ENCODE measurements at regions not wholly inside any gene's neighbourhood (a gene's known extent, or its start where the extent isn't known, plus 50 kb on each side); places are given as distances from the start of the nearest gene placed in this dataset.

DNA sequence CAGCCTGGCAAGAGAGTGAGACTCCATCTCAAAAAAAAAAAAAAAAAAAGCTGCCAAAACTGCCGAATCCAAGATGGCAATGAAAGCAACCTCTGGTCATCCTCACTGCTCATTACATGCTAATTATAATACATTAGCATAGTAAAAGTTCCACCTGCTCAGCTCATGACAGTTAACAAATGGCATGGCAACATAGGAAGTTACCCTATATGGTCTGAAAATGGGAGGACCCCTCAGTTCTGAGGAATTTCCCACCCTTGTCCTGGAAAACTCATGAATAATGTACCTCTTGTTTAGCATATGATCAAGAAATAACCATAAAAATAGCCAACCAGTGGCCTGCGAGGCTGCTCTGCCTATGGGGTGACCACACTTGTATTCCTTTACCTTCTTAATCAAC lies 93.1 kb upstream of the PGBD5 start:
- Mint-ChIP-seq H3K36me3 (ENCODE audit: low read depth) (no peaks in the 10 kb centered on the region), H3K27ac (no peak overlapping the region), H3K4me1 (no peaks in the 10 kb centered on the region), H3K4me3 (no peak overlapping the region), H3K27me3 (peaks cover 13% of the 10 kb centered on the region)
- ATAC-seq (no peak), DNase-seq (no peak)
- no peaks in the 10 kb centered on the region for H3K9me3 ChIP-seq (ENCODE audit: control insufficient read depth, low read length, poor library complexity, severe bottlenecking)

GRCh38 chr1:230518511-230518910 lies 92.4 kb upstream of the PGBD5 start:
- Mint-ChIP-seq H3K4me3 (no peak overlapping the region), H3K27me3 (peaks cover 13% of the 10 kb centered on the region), H3K36me3 (ENCODE audit: low read depth) (no peaks in the 10 kb centered on the region), H3K4me1 (no peaks in the 10 kb centered on the region), H3K27ac (no peak overlapping the region)
- ATAC-seq = no peak
- H3K9me3 ChIP-seq (ENCODE audit: control insufficient read depth, low read length, poor library complexity, severe bottlenecking) = no peaks in the 10 kb centered on the region
- no peak for DNase-seq

GRCh38 chr1:230517786-230518185 lies 91.7 kb upstream of the PGBD5 start:
- no peak for ATAC-seq
- no peak overlapping the region for H3K4me3 Mint-ChIP-seq
- no peaks in the 10 kb centered on the region for H3K36me3 Mint-ChIP-seq (ENCODE audit: low read depth)
- no peaks in the 10 kb centered on the region for H3K9me3 ChIP-seq (ENCODE audit: control insufficient read depth, low read length, poor library complexity, severe bottlenecking)
- H3K4me1 Mint-ChIP-seq = no peaks in the 10 kb centered on the region
- no peak for DNase-seq
- peaks cover 20% of the 10 kb centered on the region for H3K27me3 Mint-ChIP-seq
- H3K27ac Mint-ChIP-seq = no peak overlapping the region

- Mint-ChIP-seq H3K36me3 (ENCODE audit: low read depth) (no peaks in the 10 kb centered on the region), H3K27me3 (peaks cover 22% of the 10 kb centered on the region), H3K4me1 (no peaks in the 10 kb centered on the region), H3K4me3 (no peak overlapping the region), H3K27ac (no peak overlapping the region)
- ATAC-seq (no peak), DNase-seq (no peak)
- no peaks in the 10 kb centered on the region for H3K9me3 ChIP-seq (ENCODE audit: control insufficient read depth, low read length, poor library complexity, severe bottlenecking)
Observed at GRCh38 chr1:230517326-230517725, 91.2 kb upstream of the PGBD5 start.

DNA sequence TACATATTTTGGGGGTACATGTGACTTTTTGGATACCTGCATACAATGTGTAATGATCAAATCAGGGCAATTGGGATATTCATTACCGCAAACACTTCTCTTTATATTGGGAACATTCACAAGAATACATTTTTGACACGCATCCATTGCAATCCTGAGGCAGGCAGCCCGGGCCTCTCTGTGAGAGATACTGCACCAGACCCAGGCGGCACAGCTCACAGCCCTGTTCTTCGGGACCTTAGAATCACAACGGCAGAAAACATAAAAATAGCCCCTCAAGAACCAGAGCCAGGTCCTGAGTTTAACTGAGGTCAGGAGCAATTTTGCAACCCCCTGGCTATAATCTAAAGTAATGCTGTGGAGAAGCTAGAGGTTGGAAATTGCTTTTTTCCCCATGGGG lies 90.8 kb upstream of the PGBD5 start:
- Mint-ChIP-seq H3K4me1 (no peaks in the 10 kb centered on the region), H3K27ac (no peak overlapping the region), H3K27me3 (peaks cover 22% of the 10 kb centered on the region), H3K36me3 (ENCODE audit: low read depth) (no peaks in the 10 kb centered on the region), H3K4me3 (no peak overlapping the region)
- ATAC-seq = no peak
- no peaks in the 10 kb centered on the region for H3K9me3 ChIP-seq (ENCODE audit: control insufficient read depth, low read length, poor library complexity, severe bottlenecking)
- no peak for DNase-seq

DNA sequence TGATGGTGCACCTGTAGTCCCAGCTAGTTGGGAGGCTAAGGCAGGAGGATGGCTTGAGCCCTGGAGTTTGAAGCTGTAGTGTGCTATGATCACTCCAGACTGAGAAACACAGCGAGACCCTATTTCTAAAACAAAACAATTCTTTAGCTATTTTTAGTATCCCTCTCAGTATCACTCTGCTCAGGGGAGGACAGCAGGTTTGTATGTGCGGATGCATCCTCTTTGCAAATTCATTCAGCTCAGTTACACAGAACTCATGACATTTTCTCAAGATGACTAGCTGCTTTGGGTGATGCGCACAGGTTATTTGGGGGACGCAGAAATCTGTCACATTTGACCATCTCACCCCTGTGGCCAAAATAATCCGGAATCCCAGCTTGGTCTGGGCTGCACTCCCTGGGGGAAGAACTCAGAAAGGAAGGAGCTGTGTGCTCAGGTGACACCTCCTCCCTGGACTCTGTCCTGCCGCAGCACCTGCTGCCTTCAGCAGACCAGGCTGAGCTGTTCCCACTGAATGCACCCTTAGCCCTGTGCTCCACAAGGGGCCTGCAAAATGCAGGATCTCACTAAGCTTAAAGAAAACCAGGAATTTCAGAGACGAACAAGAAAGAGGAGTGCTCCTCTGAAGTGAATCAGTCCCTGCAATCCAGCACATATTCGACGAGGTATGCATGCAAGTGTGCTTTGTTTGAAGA lies 89.5 kb upstream of the PGBD5 start:
- no peak overlapping the region for H3K27ac Mint-ChIP-seq
- no peak for ATAC-seq
- no peaks in the 10 kb centered on the region for H3K36me3 Mint-ChIP-seq (ENCODE audit: low read depth)
- peaks cover 22% of the 10 kb centered on the region for H3K27me3 Mint-ChIP-seq
- H3K4me3 Mint-ChIP-seq = no peak overlapping the region
- no peaks in the 10 kb centered on the region for H3K4me1 Mint-ChIP-seq
- no peak for DNase-seq
- no peaks in the 10 kb centered on the region for H3K9me3 ChIP-seq (ENCODE audit: control insufficient read depth, low read length, poor library complexity, severe bottlenecking)

- Mint-ChIP-seq H3K4me1 (peaks cover 10% of the 10 kb centered on the region), H3K4me3 (no peak overlapping the region), H3K27me3 (peaks cover 22% of the 10 kb centered on the region), H3K27ac (no peak overlapping the region), H3K36me3 (ENCODE audit: low read depth) (no peaks in the 10 kb centered on the region)
- H3K9me3 ChIP-seq (ENCODE audit: control insufficient read depth, low read length, poor library complexity, severe bottlenecking) = no peaks in the 10 kb centered on the region
- ATAC-seq (no peak), DNase-seq (no peak)
Observed at GRCh38 chr1:230510496-230510895, 84.4 kb upstream of the PGBD5 start.

DNA sequence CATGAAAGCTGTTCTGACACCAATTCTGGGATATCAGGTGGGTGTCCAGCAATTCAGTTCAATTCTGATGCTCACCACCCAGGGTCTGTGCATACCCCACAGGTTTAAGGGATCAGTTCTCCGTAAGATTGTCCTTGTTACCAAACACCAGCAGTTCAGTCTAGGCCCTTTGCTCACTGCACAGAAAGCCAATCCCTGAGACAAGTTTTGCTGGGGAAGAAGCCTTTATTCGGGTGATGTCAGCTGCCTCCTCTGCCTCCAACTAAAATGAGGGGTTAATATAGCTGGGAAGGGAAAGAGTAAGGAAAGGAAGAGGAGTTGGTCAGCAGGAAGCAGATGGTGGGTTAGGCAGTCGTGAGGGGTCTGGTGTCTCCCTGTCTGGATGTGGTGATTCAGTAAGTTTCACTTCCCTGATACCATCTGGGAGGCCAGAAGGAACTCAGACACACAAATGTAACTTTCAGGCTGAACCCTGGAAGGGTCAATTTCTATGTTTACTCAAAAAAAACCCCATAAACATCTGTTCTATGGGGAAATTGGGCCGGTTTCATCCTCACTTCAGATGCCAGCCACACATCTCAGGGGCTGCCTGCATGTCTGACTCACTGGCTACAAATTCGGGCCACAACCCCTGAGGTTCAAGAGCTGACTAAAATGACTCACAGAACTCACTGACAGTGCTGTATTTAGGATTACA lies 83.3 kb upstream of the PGBD5 start:
- H3K4me1 Mint-ChIP-seq = peaks cover 10% of the 10 kb centered on the region
- peaks cover 19% of the 10 kb centered on the region for H3K27me3 Mint-ChIP-seq
- H3K4me3 Mint-ChIP-seq = no peak overlapping the region
- no peaks in the 10 kb centered on the region for H3K36me3 Mint-ChIP-seq (ENCODE audit: low read depth)
- ATAC-seq (no peak), DNase-seq (no peak)
- no peaks in the 10 kb centered on the region for H3K9me3 ChIP-seq (ENCODE audit: control insufficient read depth, low read length, poor library complexity, severe bottlenecking)
- H3K27ac Mint-ChIP-seq = no peak overlapping the region

DNA sequence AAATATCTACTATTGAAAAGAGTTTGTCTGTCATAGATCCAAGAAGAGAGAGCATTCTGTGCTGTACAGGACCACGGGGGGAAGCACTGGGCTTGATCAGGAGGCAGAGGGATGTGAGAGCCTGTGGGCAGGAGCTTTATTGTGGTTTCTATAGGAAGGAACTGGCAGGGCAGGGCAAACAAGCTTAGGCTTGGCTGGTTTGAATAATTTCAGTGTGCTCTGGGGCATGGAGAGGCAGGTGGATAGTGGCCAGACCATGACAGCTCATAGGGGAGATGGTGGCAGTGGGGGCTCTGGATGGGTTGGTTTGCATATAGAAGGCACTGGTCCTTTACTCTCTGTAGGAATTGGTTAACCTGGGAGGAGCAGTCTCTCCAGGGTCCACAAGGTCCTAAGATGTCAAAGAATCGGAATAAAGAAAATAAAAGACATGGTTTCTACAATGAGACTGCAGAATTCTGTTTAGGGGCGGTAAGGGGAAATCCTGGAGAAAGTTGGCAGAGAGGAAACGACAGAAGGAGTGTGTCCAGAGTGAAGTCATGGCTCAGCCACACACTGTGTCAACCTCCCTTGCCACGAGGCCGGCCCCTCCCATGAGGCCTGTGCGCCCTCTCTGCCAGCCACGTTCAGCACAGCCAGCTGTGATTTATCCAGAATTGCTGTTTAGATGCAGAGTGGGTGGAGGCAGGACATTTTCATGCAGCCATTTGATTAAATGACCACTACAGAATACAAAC lies 81.7 kb upstream of the PGBD5 start:
- DNase-seq (no peak), ATAC-seq (no peak)
- Mint-ChIP-seq H3K4me3 (no peak overlapping the region), H3K27me3 (peaks cover 16% of the 10 kb centered on the region), H3K36me3 (ENCODE audit: low read depth) (no peaks in the 10 kb centered on the region), H3K27ac (no peak overlapping the region), H3K4me1 (peaks cover 10% of the 10 kb centered on the region)
- no peaks in the 10 kb centered on the region for H3K9me3 ChIP-seq (ENCODE audit: control insufficient read depth, low read length, poor library complexity, severe bottlenecking)

- H3K36me3 Mint-ChIP-seq (ENCODE audit: low read depth) = no peaks in the 10 kb centered on the region
- peaks cover 13% of the 10 kb centered on the region for H3K27me3 Mint-ChIP-seq
- H3K4me1 Mint-ChIP-seq = peaks cover 10% of the 10 kb centered on the region
- H3K9me3 ChIP-seq (ENCODE audit: control insufficient read depth, low read length, poor library complexity, severe bottlenecking) = no peaks in the 10 kb centered on the region
- DNase-seq = no peak
- ATAC-seq = no peak
- H3K27ac Mint-ChIP-seq = no peak overlapping the region
- H3K4me3 Mint-ChIP-seq = no peak overlapping the region
Observed at GRCh38 chr1:230507236-230507635, 81.1 kb upstream of the PGBD5 start.

DNA sequence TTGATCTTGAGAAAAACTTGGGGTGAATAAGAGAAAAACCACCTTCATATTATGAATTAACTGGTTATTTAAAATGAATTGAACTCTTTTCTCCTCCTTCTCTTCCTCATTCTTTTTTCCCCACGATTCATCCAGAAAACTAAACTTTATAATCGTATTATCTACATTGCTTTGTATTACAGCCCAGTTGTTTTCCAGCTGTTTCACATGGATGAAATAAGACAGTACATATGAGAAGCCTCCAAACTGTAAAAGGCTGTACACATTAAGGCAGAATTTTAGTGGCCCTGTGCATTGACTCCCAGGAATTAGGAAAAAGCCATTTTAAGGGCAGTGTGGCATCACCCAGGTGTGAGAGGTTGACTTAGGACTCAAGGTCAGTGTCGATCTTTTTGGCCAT lies 80.3 kb upstream of the PGBD5 start:
- Mint-ChIP-seq H3K4me1 (peaks cover 10% of the 10 kb centered on the region), H3K4me3 (no peak overlapping the region), H3K36me3 (ENCODE audit: low read depth) (no peaks in the 10 kb centered on the region), H3K27ac (no peak overlapping the region), H3K27me3 (peaks cover 13% of the 10 kb centered on the region)
- no peak for DNase-seq
- H3K9me3 ChIP-seq (ENCODE audit: control insufficient read depth, low read length, poor library complexity, severe bottlenecking) = no peaks in the 10 kb centered on the region
- ATAC-seq = no peak

- H3K4me3 Mint-ChIP-seq = no peak overlapping the region
- H3K36me3 Mint-ChIP-seq (ENCODE audit: low read depth) = no peaks in the 10 kb centered on the region
Observed at GRCh38 chr1:230504310-230504709, 78.2 kb upstream of the PGBD5 start.

GRCh38 chr1:230503726-230504125 lies 77.6 kb upstream of the PGBD5 start:
- ATAC-seq (no peak), DNase-seq (no peak)
- Mint-ChIP-seq H3K4me1 (peaks cover 10% of the 10 kb centered on the region), H3K27me3 (peaks cover 18% of the 10 kb centered on the region), H3K4me3 (no peak overlapping the region), H3K27ac (no peak overlapping the region), H3K36me3 (ENCODE audit: low read depth) (no peaks in the 10 kb centered on the region)
- no peaks in the 10 kb centered on the region for H3K9me3 ChIP-seq (ENCODE audit: control insufficient read depth, low read length, poor library complexity, severe bottlenecking)

More at GRCh38 chr1:230504310-230504709, 78.2 kb upstream of the PGBD5 start:
- Mint-ChIP-seq H3K27me3 (peaks cover 13% of the 10 kb centered on the region), H3K27ac (no peak overlapping the region), H3K4me1 (peaks cover 10% of the 10 kb centered on the region)
- ATAC-seq = no peak
- no peaks in the 10 kb centered on the region for H3K9me3 ChIP-seq (ENCODE audit: control insufficient read depth, low read length, poor library complexity, severe bottlenecking)
- DNase-seq = no peak
